HEK293 (cell line): ENCODE measurements at regions not wholly inside any gene's neighbourhood (a gene's known extent, or its start where the extent isn't known, plus 50 kb on each side); places are given as distances from the start of the nearest gene placed in this dataset.

Experiments used
- CTCF ChIA-PET: fragments of 350-600 bp; formaldehyde crosslinking; extraction: SDS; loops from one replicate; lab custom pipeline; 2021; ENCODE audit warnings: antibody characterized with exemption; lab: Yijun Ruan, JAX
- POLR2A ChIA-PET: fragments of 300-600 bp; formaldehyde crosslinking; extraction: SDS; loops from one replicate; lab custom pipeline; 2020; ENCODE audit warnings: antibody characterized with exemption, inconsistent platforms; lab: Yijun Ruan, JAX
- H3K27ac ChIP-seq: fragments of 200-500 bp; sonication (Bioruptor generic); 2 replicates; pipeline ENCODE4 v1.5.1; 2014; ENCODE audit warnings: low read depth, low read length, control low read depth, inconsistent platforms; ENCODE audit errors: extremely low read depth
- H3K36me3 ChIP-seq, 2 experiments: fragments of 200-500 bp in 1 of 2; sonication (Bioruptor generic) in 1 of 2; 1 replicate in 1 of 2; 2 replicates in 1 of 2; pipeline ENCODE4 v1.5.1; 2014 to 2017; ENCODE audit warnings: inconsistent platforms in 2 of 2, low read length in 2 of 2; ENCODE audit not compliant: control insufficient read depth in 2 of 2, insufficient read depth in 1 of 2
- H3K4me1 ChIP-seq: fragments of 200-500 bp; sonication (Bioruptor generic); 2 replicates; pipeline ENCODE4 v1.5.1; 2014; ENCODE audit warnings: mild to moderate bottlenecking, low read length, inconsistent platforms; ENCODE audit not compliant: control insufficient read depth, insufficient read depth
- H3K4me3 ChIP-seq: 2 replicates; pipeline ENCODE4 v1.5.1; 2011; ENCODE audit warnings: low read depth, mild to moderate bottlenecking, control low read depth, low read length, moderate library complexity
- H3K9me3 ChIP-seq: fragments of 200-500 bp; sonication (Bioruptor generic); 2 replicates; pipeline ENCODE4 v1.5.1; 2014; ENCODE audit warnings: low read depth, low read length, inconsistent platforms; ENCODE audit not compliant: control insufficient read depth, insufficient read depth
- GLIS1 ChIP-seq: fragments of 450-650 bp; formaldehyde crosslinking; IDR thresholded peaks from 2 replicates; pipeline ENCODE4 v1.5.1; 2016; ENCODE audit warnings: missing biosample characterization, missing genetic modification characterization
- HOXA7 ChIP-seq: sonication (generic); formaldehyde crosslinking; IDR thresholded peaks from 2 replicates; pipeline ENCODE4 v1.8.1; 2022; ENCODE audit warnings: missing genetic modification reagents, borderline replicate concordance
- KLF9 ChIP-seq: fragments of 450-650 bp; formaldehyde crosslinking; IDR thresholded peaks from 2 replicates; pipeline ENCODE4 v1.5.1; 2016; ENCODE audit warnings: missing biosample characterization, missing genetic modification characterization, low read depth
- ZBTB17 ChIP-seq: fragments of 450-650 bp; formaldehyde crosslinking; IDR thresholded peaks from 2 replicates; pipeline ENCODE4 v1.5.1; 2016; ENCODE audit warnings: missing biosample characterization, missing genetic modification characterization
- ZBTB21 ChIP-seq: fragments of 450-650 bp; formaldehyde crosslinking; IDR thresholded peaks from 2 replicates; pipeline ENCODE4 v1.5.1; 2017; ENCODE audit warnings: missing biosample characterization, missing genetic modification characterization
- ZFP37 ChIP-seq: fragments of 450-650 bp; formaldehyde crosslinking; IDR thresholded peaks from 2 replicates; pipeline ENCODE4 v1.5.1; 2016; ENCODE audit warnings: missing biosample characterization, missing genetic modification characterization
- ZNF239 ChIP-seq: fragments of 450-650 bp; formaldehyde crosslinking; IDR thresholded peaks from 2 replicates; pipeline ENCODE4 v1.5.1; 2016; ENCODE audit warnings: missing biosample characterization, missing genetic modification characterization
- ZNF350 ChIP-seq: fragments of 450-650 bp; formaldehyde crosslinking; IDR thresholded peaks from 2 replicates; pipeline ENCODE4 v1.5.0; 2017; ENCODE audit warnings: missing biosample characterization, mild to moderate bottlenecking, missing genetic modification characterization
- ZNF404 ChIP-seq: fragments of 450-650 bp; formaldehyde crosslinking; IDR thresholded peaks from 2 replicates; pipeline ENCODE4 v1.5.1; 2017; ENCODE audit warnings: missing biosample characterization, missing genetic modification characterization
- ZNF510 ChIP-seq: fragments of 450-650 bp; formaldehyde crosslinking; IDR thresholded peaks from 2 replicates; pipeline ENCODE4 v1.5.1; 2018; ENCODE audit warnings: mild to moderate bottlenecking, missing genetic modification characterization, missing biosample characterization; ENCODE audit not compliant: insufficient replicate concordance
- ZNF521 ChIP-seq: fragments of 450-650 bp; formaldehyde crosslinking; IDR thresholded peaks from 2 replicates; pipeline ENCODE4 v1.5.1; 2017; ENCODE audit warnings: missing biosample characterization, mild to moderate bottlenecking, missing genetic modification characterization
- ZNF530 ChIP-seq: fragments of 450-650 bp; formaldehyde crosslinking; IDR thresholded peaks from 2 replicates; pipeline ENCODE4 v1.5.1; 2016; ENCODE audit warnings: low read depth, missing biosample characterization, missing genetic modification characterization
- ZNF610 ChIP-seq: fragments of 450-650 bp; formaldehyde crosslinking; IDR thresholded peaks from 2 replicates; pipeline ENCODE4 v1.5.1; 2016; ENCODE audit warnings: missing biosample characterization, missing genetic modification characterization, borderline replicate concordance
- ZNF621 ChIP-seq: fragments of 450-650 bp; formaldehyde crosslinking; IDR thresholded peaks from 2 replicates; pipeline ENCODE4 v1.5.1; 2017; ENCODE audit warnings: missing biosample characterization, missing genetic modification characterization
- ZNF660 ChIP-seq: fragments of 450-650 bp; IDR thresholded peaks from 2 replicates; pipeline ENCODE4 v1.5.1; 2018; ENCODE audit warnings: missing biosample characterization, mild to moderate bottlenecking, missing genetic modification characterization
- ZNF76 ChIP-seq: fragments of 450-650 bp; formaldehyde crosslinking; IDR thresholded peaks from 2 replicates; pipeline ENCODE4; 2016; ENCODE audit warnings: low read depth, missing biosample characterization, missing genetic modification characterization, borderline replicate concordance
- ZNF777 ChIP-seq: fragments of 450-650 bp; formaldehyde crosslinking; IDR thresholded peaks from 2 replicates; pipeline ENCODE4 v1.5.1; 2017; ENCODE audit warnings: missing biosample characterization, missing genetic modification characterization, borderline replicate concordance
- TF ChIP-seq, protein P1 (sequence below): fragments of 450-650 bp; formaldehyde crosslinking; IDR thresholded peaks from 2 replicates; pipeline ENCODE4 v1.5.1; 2016; ENCODE audit warnings: missing biosample characterization, missing genetic modification characterization
- TF ChIP-seq, protein P2 (sequence below): fragments of 450-650 bp; formaldehyde crosslinking; IDR thresholded peaks from 2 replicates; pipeline ENCODE4 v1.5.1; 2016; ENCODE audit warnings: missing biosample characterization, missing genetic modification characterization, borderline replicate concordance
- TF ChIP-seq, protein P3 (sequence below): fragments of 450-650 bp; formaldehyde crosslinking; IDR thresholded peaks from 2 replicates; pipeline ENCODE4 v1.5.1; 2016; ENCODE audit warnings: missing biosample characterization, missing genetic modification characterization
- TF ChIP-seq, protein P4 (sequence below): fragments of 450-650 bp; IDR thresholded peaks from 2 replicates; pipeline ENCODE4 v1.5.1; 2018; ENCODE audit warnings: missing biosample characterization, missing genetic modification characterization

DNA sequence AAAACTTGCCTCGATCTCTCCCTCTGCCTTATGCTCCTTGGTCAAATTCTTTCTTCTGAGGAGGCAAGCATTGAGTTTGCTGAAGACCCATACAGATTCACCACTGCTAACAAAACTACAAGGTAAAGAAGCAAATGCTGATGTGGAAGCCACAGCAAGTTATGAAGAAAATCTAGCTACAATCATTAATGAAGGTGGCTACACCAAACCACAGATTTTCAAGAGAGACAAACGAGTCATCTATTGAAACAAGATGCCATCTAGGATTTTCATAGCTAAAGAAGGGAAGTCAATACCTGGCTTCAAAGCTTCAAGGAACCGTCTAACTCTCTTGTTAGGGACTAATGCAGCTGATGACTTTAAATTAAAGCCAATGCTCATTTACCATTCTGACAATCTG is 203.2 kb downstream of the METTL4 start (continued):
- TF ChIP-seq, protein P1, sequence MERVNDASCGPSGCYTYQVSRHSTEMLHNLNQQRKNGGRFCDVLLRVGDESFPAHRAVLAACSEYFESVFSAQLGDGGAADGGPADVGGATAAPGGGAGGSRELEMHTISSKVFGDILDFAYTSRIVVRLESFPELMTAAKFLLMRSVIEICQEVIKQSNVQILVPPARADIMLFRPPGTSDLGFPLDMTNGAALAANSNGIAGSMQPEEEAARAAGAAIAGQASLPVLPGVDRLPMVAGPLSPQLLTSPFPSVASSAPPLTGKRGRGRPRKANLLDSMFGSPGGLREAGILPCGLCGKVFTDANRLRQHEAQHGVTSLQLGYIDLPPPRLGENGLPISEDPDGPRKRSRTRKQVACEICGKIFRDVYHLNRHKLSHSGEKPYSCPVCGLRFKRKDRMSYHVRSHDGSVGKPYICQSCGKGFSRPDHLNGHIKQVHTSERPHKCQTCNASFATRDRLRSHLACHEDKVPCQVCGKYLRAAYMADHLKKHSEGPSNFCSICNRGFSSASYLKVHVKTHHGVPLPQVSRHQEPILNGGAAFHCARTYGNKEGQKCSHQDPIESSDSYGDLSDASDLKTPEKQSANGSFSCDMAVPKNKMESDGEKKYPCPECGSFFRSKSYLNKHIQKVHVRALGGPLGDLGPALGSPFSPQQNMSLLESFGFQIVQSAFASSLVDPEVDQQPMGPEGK (tag by site-specific recombination), result no peak
- TF ChIP-seq ZNF610 (no peak), ZNF530 (no peak), ZNF76 (tag by site-specific recombination) (no peak)

DNA sequence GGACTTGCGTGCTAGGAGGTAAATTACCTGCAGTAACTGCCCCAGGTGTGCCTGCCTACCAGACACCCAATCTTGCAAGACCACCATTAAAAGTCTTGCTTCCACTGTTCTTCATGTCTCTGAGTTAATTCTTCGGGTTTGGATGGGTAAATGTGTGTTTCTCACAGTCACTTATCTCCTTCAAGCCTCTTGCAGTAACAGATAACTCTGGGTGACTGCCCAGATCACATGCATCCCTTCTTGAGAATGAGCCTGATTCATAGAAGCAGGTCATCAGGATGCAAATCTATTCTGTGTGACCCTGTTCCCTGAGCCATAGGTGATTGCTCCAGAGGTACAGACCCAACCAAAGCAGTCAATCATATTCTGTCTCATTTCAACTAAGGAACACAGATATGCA is 194.6 kb downstream of the METTL4 start:
- H3K36me3 ChIP-seq, result no peaks in the 10 kb centered on the region
- no peak overlapping the region for H3K27ac ChIP-seq
- ChIA-PET POLR2A (no interaction called here), CTCF (no interaction called here)
- TF ChIP-seq, protein P2, sequence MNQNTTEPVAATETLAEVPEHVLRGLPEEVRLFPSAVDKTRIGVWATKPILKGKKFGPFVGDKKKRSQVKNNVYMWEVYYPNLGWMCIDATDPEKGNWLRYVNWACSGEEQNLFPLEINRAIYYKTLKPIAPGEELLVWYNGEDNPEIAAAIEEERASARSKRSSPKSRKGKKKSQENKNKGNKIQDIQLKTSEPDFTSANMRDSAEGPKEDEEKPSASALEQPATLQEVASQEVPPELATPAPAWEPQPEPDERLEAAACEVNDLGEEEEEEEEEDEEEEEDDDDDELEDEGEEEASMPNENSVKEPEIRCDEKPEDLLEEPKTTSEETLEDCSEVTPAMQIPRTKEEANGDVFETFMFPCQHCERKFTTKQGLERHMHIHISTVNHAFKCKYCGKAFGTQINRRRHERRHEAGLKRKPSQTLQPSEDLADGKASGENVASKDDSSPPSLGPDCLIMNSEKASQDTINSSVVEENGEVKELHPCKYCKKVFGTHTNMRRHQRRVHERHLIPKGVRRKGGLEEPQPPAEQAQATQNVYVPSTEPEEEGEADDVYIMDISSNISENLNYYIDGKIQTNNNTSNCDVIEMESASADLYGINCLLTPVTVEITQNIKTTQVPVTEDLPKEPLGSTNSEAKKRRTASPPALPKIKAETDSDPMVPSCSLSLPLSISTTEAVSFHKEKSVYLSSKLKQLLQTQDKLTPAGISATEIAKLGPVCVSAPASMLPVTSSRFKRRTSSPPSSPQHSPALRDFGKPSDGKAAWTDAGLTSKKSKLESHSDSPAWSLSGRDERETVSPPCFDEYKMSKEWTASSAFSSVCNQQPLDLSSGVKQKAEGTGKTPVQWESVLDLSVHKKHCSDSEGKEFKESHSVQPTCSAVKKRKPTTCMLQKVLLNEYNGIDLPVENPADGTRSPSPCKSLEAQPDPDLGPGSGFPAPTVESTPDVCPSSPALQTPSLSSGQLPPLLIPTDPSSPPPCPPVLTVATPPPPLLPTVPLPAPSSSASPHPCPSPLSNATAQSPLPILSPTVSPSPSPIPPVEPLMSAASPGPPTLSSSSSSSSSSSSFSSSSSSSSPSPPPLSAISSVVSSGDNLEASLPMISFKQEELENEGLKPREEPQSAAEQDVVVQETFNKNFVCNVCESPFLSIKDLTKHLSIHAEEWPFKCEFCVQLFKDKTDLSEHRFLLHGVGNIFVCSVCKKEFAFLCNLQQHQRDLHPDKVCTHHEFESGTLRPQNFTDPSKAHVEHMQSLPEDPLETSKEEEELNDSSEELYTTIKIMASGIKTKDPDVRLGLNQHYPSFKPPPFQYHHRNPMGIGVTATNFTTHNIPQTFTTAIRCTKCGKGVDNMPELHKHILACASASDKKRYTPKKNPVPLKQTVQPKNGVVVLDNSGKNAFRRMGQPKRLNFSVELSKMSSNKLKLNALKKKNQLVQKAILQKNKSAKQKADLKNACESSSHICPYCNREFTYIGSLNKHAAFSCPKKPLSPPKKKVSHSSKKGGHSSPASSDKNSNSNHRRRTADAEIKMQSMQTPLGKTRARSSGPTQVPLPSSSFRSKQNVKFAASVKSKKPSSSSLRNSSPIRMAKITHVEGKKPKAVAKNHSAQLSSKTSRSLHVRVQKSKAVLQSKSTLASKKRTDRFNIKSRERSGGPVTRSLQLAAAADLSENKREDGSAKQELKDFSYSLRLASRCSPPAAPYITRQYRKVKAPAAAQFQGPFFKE (tag by site-specific recombination), result no peak
- TF ChIP-seq ZBTB17, result peak; percentile 30; the same call in 1 of the 2 replicates
- no peak overlapping the region for H3K4me3 ChIP-seq
- H3K4me1 ChIP-seq, result no peaks in the 10 kb centered on the region
- H3K9me3 ChIP-seq, result no peaks in the 10 kb centered on the region

DNA sequence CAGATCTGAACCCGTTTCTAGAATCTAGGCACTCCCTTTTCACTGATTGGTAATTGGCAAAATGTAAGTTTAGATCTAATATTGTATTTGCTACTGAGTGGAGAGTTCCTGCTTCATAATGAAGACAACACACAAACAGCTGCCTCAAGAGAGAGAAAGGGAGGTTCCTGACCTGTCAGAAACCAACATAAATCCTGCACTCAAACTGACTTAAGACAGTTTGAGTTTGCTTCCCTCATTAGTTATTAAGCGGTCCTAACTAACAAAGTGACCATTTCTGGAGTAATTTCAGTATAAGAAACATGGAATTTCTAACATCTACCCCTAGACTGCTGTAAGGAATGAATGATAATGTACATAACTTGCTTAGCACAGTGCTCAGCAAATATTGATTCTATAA is 191.2 kb downstream of the METTL4 start:
- ChIA-PET CTCF (no interaction called here), POLR2A (no interaction called here)
- H3K36me3 ChIP-seq, result no peaks in the 10 kb centered on the region
- no peak for TF ChIP-seq HOXA7
- no peak for TF ChIP-seq ZNF510 (tag by site-specific recombination)
- TF ChIP-seq ZNF239 (tag by site-specific recombination), result no peak
- no peak for TF ChIP-seq ZNF350 (tag by site-specific recombination)
- TF ChIP-seq GLIS1, result no peak
- TF ChIP-seq ZFP37 (tag by site-specific recombination), result no peak
- TF ChIP-seq KLF9 (tag by site-specific recombination), result no peak
- no peak for TF ChIP-seq ZNF76 (tag by site-specific recombination)
- TF ChIP-seq, protein P3, sequence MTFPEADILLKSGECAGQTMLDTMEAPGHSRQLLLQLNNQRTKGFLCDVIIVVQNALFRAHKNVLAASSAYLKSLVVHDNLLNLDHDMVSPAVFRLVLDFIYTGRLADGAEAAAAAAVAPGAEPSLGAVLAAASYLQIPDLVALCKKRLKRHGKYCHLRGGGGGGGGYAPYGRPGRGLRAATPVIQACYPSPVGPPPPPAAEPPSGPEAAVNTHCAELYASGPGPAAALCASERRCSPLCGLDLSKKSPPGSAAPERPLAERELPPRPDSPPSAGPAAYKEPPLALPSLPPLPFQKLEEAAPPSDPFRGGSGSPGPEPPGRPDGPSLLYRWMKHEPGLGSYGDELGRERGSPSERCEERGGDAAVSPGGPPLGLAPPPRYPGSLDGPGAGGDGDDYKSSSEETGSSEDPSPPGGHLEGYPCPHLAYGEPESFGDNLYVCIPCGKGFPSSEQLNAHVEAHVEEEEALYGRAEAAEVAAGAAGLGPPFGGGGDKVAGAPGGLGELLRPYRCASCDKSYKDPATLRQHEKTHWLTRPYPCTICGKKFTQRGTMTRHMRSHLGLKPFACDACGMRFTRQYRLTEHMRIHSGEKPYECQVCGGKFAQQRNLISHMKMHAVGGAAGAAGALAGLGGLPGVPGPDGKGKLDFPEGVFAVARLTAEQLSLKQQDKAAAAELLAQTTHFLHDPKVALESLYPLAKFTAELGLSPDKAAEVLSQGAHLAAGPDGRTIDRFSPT (tag by site-specific recombination), result no peak
- TF ChIP-seq ZBTB21, result no peak
- TF ChIP-seq, protein P4, sequence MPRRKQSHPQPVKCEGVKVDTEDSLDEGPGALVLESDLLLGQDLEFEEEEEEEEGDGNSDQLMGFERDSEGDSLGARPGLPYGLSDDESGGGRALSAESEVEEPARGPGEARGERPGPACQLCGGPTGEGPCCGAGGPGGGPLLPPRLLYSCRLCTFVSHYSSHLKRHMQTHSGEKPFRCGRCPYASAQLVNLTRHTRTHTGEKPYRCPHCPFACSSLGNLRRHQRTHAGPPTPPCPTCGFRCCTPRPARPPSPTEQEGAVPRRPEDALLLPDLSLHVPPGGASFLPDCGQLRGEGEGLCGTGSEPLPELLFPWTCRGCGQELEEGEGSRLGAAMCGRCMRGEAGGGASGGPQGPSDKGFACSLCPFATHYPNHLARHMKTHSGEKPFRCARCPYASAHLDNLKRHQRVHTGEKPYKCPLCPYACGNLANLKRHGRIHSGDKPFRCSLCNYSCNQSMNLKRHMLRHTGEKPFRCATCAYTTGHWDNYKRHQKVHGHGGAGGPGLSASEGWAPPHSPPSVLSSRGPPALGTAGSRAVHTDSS (tag by site-specific recombination), result no peak
- no peak for TF ChIP-seq ZNF777 (tag by site-specific recombination)
- no peak for TF ChIP-seq ZNF621 (tag by site-specific recombination)
- TF ChIP-seq ZNF660 (tag by site-specific recombination), result no peak
- no peak for TF ChIP-seq ZNF521
- no peak for TF ChIP-seq ZNF404 (tag by site-specific recombination)

More for the DNA sequence above, 191.2 kb downstream of the METTL4 start:
- no peak overlapping the region for H3K4me3 ChIP-seq
- no peak overlapping the region for H3K27ac ChIP-seq
- no peaks in the 10 kb centered on the region for H3K9me3 ChIP-seq
- no peaks in the 10 kb centered on the region for H3K4me1 ChIP-seq
